ENCODE measurements at regions not wholly inside any gene's neighbourhood (a gene's known extent, or its start where the extent isn't known, plus 50 kb on each side); places are given as distances from the start of the nearest gene placed in this dataset.
"Not testable (repeated sequence)": the region's sequence is repeated elsewhere in the genome, so short reads cannot be mapped to it uniquely, and the experiment has no call there.

- TF ChIP-seq POLR2AphosphoS5, CTCF, POLR2A, EP300 (IDR thresholded peaks at IDR 0.05): not testable (repeated sequence)
Measured at GRCh38 chr14:43655194-43655593, 851.9 kb downstream of the FSCB start.

Data from gastroesophageal sphincter (tissue), 3 donors.